ENCODE measurements at regions not wholly inside any gene's neighbourhood (a gene's known extent, or its start where the extent isn't known, plus 50 kb on each side); places are given as distances from the start of the nearest gene placed in this dataset.

GRCh38 chr17:65477600-65477999 is 83.8 kb downstream of the AXIN2 start:
- H3K27ac Mint-ChIP-seq (ENCODE audit: unreplicated experiment): no peak overlapping the region
- no peaks in the 10 kb centered on the region for H3K36me3 Mint-ChIP-seq (ENCODE audit: low read depth)
- no peak for TF ChIP-seq CTCF (IDR thresholded peaks at IDR 0.05)
- no peak for DNase-seq (ENCODE audit: low spot score)
- no peaks in the 10 kb centered on the region for H3K9me3 Mint-ChIP-seq (ENCODE audit: low read depth)
- peaks cover 19% of the 10 kb centered on the region for H3K27me3 Mint-ChIP-seq (ENCODE audit: low read depth)
- H3K4me3 Mint-ChIP-seq (ENCODE audit: unreplicated experiment): no peak overlapping the region
- H3K4me1 Mint-ChIP-seq (ENCODE audit: low read depth): peaks cover 5% of the 10 kb centered on the region

- Mint-ChIP-seq H3K27ac (ENCODE audit: unreplicated experiment) (no peak overlapping the region), H3K27me3 (ENCODE audit: low read depth) (peaks cover 35% of the 10 kb centered on the region), H3K36me3 (ENCODE audit: low read depth) (no peaks in the 10 kb centered on the region), H3K4me3 (ENCODE audit: unreplicated experiment) (no peak overlapping the region), H3K4me1 (ENCODE audit: low read depth) (peaks cover 5% of the 10 kb centered on the region), H3K9me3 (ENCODE audit: low read depth) (no peaks in the 10 kb centered on the region)
- no peak for DNase-seq (ENCODE audit: low spot score)
- no peak for TF ChIP-seq CTCF (IDR thresholded peaks at IDR 0.05)
Observed at GRCh38 chr17:65474660-65475059, 86.8 kb downstream of the AXIN2 start.

GRCh38 chr17:65473985-65474384 is 87.5 kb downstream of the AXIN2 start:
- H3K4me3 Mint-ChIP-seq (ENCODE audit: unreplicated experiment): no peak overlapping the region
- H3K36me3 Mint-ChIP-seq (ENCODE audit: low read depth): no peaks in the 10 kb centered on the region
- peaks cover 5% of the 10 kb centered on the region for H3K4me1 Mint-ChIP-seq (ENCODE audit: low read depth)
- peaks cover 39% of the 10 kb centered on the region for H3K27me3 Mint-ChIP-seq (ENCODE audit: low read depth)
- H3K9me3 Mint-ChIP-seq (ENCODE audit: low read depth): no peaks in the 10 kb centered on the region
- no peak for TF ChIP-seq CTCF (IDR thresholded peaks at IDR 0.05)
- no peak overlapping the region for H3K27ac Mint-ChIP-seq (ENCODE audit: unreplicated experiment)
- DNase-seq (ENCODE audit: low spot score): no peak

DNA sequence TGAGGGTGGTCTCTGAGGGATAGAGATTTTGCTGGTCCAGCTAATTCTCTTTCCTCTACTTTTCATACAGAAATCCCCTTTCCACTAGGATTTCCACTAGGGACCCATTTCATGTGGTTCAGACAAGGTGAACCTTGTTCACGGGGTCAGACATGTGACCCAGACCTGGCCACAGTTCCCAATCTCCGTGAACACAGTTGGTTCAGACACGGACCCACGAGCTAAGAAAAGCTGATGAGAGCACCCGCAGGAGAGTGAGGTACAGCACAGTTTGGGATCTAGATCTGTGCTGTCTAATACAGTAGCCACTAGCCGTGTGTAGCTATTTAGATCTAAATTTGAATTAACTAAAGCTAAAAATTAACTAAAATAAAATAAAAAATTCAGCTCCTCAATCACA is 88.1 kb downstream of the AXIN2 start:
- H3K4me3 Mint-ChIP-seq (ENCODE audit: unreplicated experiment): no peak overlapping the region
- H3K27me3 Mint-ChIP-seq (ENCODE audit: low read depth): peaks cover 39% of the 10 kb centered on the region
- peaks cover 5% of the 10 kb centered on the region for H3K4me1 Mint-ChIP-seq (ENCODE audit: low read depth)

DNA sequence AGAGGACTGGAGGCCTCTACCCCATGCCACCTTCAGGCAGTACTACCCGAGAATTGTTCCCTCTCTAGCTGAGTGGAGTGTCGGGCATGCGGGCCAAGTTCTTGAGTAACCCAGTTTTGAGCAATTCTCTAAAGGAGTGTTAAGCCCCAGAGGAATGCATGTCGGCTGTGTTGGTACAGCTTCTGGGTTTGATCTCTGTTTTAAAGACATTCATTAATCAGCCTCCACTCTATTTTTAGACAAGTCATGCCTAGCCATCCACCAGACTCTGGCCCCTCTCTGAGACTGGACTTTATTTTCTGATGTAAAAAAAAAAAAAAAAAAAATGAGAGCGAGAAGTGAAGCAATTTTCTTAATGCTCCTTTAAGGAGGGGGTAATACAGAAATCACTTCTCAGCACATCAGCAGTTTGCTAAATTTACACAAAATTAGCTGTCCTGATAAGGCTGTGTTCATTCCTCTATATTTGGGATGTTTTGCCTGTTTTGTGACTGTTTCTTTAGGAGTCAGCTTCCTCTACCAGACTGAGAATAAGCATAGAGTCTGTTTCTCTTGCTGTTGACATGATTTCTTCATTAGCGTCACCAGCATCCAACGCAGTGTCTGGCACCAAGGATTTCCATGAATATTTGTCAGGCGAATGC is 88.7 kb downstream of the AXIN2 start:
- H3K4me3 Mint-ChIP-seq (ENCODE audit: unreplicated experiment): no peak overlapping the region
- H3K9me3 Mint-ChIP-seq (ENCODE audit: low read depth): no peaks in the 10 kb centered on the region
- no peak overlapping the region for H3K27ac Mint-ChIP-seq (ENCODE audit: unreplicated experiment)
- H3K36me3 Mint-ChIP-seq (ENCODE audit: low read depth): no peaks in the 10 kb centered on the region
- H3K4me1 Mint-ChIP-seq (ENCODE audit: low read depth): peaks cover 5% of the 10 kb centered on the region
- peaks cover 39% of the 10 kb centered on the region for H3K27me3 Mint-ChIP-seq (ENCODE audit: low read depth)
- no peak for DNase-seq (ENCODE audit: low spot score)
- TF ChIP-seq CTCF (IDR thresholded peaks at IDR 0.05): no peak

More for the DNA sequence above, 88.1 kb downstream of the AXIN2 start:
- no peak for TF ChIP-seq CTCF (IDR thresholded peaks at IDR 0.05)
- Mint-ChIP-seq H3K36me3 (ENCODE audit: low read depth) (no peaks in the 10 kb centered on the region), H3K9me3 (ENCODE audit: low read depth) (no peaks in the 10 kb centered on the region), H3K27ac (ENCODE audit: unreplicated experiment) (no peak overlapping the region)
- DNase-seq (ENCODE audit: low spot score): no peak
